Fibroblast of skin of left biceps (primary cell): ENCODE measurements at regions not wholly inside any gene's neighbourhood (a gene's known extent, or its start where the extent isn't known, plus 50 kb on each side); places are given as distances from the start of the nearest gene placed in this dataset.
"Not testable (repeated sequence)": the region's sequence is repeated elsewhere in the genome, so short reads cannot be mapped to it uniquely, and the experiment has no call there.

Experiments used
- DNase-seq, 2 experiments: peaks; one replicate each; pipeline ENCODE4 v3.0.0-alpha.2; 2013; ENCODE audit warnings: low read depth in 2 of 2

- no peak for DNase-seq
These were observed 479.7 kb downstream of the KIF20B start for GRCh38 chr10:90180886-90181691.

- no peak for DNase-seq
These were observed 491.4 kb downstream of the KIF20B start for GRCh38 chr10:90192825-90193224.

GRCh38 chr10:90193240-90193985, 492.0 kb downstream of the KIF20B start:
- peak; percentile 86 to 87 for DNase-seq

DNA sequence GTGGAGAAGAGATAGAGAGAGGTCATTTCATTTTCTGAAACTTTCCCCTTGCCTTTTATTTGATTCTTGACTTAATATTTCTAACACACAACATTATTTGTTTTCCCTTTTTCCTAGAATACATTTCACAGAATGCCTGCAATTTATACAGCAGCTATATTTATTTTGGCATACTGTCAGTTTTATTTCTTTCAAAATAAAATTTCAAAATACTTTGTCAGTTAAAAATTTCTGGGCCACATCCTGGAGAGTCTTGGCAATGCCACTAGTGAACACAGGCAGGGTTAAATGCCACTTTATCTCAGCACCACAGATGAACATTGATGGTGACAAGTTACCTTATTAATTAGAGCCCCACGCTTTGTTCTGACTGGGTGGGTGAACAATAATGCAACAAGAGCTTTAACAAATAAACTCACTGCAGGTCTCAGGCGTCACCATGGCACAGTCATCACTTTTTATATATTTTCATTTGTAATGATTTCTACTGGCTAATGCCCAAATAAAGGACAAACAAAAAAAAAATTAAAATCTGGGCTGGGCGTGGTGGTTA, 494.0 kb downstream of the KIF20B start:
- DNase-seq: no peak

GRCh38 chr10:90197766-90198165, 496.4 kb downstream of the KIF20B start:
- no peak for DNase-seq

GRCh38 chr10:90199093-90199492, 497.7 kb downstream of the KIF20B start:
- DNase-seq: no peak

- no peak for DNase-seq
These were observed 498.1 kb downstream of the KIF20B start for GRCh38 chr10:90199513-90199912.

DNA sequence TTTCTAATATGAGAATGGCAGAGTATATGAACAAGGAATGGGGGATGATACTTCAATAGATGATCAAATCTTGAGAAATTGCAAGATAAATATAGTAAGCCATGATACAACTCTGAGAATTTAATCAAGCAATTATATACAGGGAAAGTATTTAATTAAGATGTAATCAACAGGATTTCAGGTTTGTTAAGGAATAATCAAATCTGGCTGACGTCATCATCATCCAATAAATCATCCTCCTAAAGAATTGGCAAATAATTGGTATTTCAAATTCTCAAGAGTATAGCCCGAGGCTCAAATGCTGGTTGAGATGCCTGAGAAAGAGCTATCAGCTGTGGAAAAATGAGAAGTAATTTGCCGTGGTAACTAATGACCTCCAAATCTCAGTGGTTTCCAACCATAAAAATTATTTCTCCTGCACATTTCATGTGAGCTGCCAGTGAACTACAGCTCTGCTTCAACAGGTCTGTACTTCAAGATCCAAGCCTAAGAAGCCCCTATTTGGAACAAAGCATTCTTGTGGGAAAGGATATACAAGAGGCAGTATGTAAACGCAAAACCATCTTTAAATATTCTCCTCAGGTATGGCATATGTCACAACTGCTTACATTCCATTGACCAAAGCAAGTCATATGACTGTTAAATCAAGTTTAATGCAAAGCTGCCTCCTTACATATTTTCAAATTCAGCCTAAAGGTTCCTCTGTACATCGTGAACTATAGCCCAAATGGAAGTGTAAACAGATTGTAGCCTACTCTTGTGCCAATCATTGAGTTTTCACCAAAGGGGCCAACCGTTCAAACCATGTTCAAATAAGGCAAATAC, 503.0 kb downstream of the KIF20B start:
- no peak for DNase-seq

DNA sequence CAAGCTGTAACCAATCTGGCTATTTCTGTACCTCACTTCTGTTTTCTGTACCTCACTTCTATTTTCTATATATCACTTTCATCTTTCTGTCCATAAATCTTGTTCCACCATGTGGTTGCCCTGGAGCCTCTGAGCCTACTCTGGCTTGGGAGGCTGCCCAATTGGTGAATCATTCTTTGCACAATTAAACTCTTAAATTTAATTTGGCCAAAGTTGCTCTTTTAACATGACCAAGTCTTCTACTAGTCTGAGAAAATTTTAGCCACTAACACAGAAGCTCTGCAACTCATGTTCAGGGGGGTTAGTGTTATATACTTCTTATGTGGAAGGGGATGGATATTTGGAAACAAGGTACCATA, 503.5 kb downstream of the KIF20B start:
- no peak for DNase-seq

DNA sequence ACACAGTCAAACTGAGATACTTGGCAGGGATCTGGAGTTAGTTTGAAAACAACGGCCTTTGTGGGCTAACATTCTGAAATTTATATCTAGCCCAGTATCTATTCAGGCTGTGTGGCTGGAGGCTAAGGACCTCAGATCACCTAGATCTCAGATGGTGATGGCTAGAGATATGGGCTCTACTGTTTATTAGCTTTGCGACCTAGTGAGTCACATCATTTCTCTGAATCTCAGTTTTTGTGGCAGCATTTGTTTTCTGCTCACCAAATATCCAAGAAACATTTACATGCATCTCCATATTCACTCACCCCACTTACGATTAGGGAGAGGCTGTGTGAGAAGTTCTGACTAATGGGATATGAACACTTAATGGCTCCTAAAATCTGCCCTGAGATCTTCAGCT, 503.9 kb downstream of the KIF20B start:
- DNase-seq: no peak

DNA sequence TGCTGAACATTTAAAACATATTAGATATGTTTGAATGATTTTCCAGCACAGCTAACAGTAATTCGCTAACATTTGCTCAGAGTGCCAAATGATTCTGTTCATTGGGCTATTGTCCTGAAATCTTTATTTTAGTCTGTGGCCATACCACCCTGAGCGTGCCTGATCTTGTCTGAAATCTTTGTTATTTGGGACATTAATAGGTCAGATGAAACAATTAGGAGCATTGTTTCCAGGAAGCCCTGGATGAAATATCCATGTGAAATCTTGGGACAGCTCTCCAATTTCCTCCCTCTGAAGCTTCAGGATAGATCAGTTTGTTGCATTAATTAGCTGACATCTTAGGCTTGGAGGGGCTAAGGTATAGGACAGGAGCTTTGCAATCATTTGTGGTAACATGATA, 512.0 kb downstream of the KIF20B start:
- DNase-seq: no peak

DNA sequence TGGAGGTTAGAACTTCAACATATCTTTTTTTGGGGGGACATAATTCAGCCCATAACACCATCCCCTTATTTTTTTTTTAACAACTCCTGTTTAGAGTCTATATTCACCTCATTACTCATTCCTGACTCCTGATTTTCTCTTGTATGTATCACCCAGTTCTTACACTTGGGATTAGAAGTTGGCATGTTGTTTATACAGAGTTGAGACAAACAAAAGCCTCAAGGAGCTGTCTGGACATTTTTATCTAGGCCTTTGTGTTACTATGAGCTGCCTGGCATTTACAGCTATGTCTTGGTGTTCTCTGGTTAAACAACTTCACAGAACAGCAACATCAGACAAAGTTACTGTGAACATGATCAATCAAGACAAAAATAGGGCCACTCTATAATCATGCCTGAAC, 517.5 kb downstream of the KIF20B start:
- no peak for DNase-seq

DNA sequence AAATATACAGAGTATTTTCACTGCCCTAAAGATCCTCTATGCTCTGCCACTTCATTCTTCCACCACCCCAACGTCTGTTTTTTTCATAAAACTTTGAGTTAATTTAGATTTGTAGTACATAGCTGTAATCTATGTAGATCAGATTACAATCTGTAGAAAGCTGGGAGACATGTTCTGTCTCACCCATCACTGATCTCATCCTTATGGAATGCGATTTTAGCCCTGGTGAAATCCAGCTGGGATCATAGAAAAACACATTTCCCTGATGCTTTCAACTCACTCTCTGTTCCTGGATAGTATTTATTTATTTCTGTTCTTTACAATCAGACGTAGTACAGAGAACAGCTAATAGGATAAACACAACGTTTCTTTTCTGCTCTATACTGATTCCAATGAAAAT, 521.0 kb downstream of the KIF20B start:
- DNase-seq: peak; percentile 80 to 84

- no peak for DNase-seq
These were observed 521.5 kb downstream of the KIF20B start for GRCh38 chr10:90222939-90223338.

DNA sequence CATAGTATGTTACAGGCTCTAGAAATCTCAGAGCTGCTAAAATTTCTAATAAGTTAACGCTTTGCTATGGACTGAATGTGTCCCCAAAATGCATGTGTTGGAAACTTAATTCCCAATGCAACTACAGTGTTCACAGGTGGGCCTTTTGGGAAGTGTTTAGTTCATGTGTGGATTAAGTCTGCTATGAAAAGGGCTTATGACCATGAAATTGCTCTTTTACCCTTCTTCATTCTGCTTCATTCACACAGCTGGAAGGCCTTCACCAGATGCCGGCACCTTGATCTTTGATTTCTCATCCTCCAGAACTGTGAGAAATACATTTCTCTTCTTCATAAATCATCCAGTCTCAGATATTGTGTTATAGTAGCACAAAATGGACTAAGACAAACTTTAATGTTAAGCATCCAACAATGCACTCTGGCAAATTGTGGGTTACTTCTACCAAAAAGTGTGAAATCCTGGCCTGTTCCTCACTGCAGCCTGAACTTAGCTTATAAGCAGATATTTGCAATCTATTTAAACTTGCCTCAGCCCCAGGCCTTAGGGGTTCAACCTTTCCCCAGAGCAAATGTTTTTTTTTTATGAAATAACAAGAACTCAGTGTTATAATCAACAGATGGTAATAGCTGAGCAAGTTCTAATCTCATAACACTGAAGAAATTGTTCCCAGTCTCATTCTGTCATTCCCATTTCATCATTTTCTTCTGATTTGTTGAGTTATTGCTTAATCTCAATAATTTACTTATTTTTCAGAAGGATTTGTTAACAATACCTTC, 523.6 kb downstream of the KIF20B start:
- DNase-seq: no peak

GRCh38 chr10:90226517-90226916, 525.1 kb downstream of the KIF20B start:
- no peak for DNase-seq

DNA sequence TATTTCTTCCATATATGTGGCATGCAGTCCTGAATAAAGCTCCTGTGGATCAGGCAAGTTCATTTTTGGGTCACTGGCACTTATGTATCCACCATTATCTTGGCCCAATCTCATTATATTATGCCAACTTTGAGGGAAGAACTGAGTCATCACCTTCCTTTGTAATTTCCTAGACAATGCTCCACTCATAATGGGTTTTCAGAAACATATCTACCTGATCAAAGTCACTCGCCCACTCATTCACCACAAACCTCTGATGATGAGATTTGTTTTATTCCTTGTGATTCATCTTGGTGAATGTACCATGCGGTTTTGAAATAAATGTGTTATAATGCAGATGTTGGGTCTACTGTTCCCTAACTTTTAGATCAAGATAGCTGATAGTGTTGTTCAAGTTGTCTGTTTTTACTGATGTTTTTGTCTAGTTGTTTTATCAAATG, 525.8 kb downstream of the KIF20B start:
- DNase-seq: peak; percentile 60 to 68

- no peak for DNase-seq
These were observed 526.4 kb downstream of the KIF20B start for GRCh38 chr10:90227786-90228185.

- no peak for DNase-seq
These were observed 528.1 kb downstream of the KIF20B start for GRCh38 chr10:90229486-90229885.

DNA sequence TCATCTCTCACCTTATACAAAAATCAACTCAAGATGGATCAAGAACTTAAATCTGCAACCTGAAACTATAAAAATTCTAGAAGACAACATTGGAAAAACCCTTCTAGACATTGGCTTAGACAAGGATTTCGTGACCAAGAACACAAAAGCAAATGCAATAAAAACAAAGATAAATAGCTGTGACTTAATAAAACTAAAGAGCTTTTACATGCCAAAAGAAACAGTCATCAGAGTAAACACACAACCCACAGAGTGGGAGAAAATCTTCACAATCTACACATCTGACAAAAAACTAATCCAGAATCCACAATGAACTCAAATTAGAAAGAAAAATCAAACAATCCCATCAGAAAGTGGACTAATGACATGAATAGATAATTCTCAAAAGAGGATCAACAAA, 532.4 kb downstream of the KIF20B start:
- DNase-seq: not testable (repeated sequence)

DNA sequence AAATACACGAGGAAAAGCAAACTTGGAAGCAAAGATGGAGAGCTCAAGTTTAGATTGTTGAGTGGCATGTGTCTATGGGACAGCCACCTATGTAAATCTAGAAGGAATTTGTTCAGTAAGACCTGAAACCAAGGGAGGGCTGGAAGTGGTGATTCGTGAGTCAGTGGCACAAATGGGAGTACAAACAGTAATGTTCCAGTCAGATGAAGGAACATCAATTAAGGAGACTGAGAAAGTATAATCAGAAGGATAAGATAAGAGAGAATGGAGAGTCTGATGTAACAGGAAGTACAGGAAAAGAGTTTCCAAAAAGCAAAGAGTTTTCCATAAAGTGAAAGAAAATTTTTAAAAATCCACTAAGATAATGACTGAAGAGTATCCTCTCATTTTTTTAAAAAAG, 544.2 kb downstream of the KIF20B start:
- DNase-seq: no peak
